ENCODE measurements at regions not wholly inside any gene's neighbourhood (a gene's known extent, or its start where the extent isn't known, plus 50 kb on each side); places are given as distances from the start of the nearest gene placed in this dataset.

- no peak for DNase-seq (ENCODE audit: low read depth in 2 of 2)
These were observed 158.5 kb upstream of the S100G start for GRCh38 chrX:16491461-16491860.

- no peak for DNase-seq (ENCODE audit: low read depth in 2 of 2)
These were observed 153.8 kb upstream of the S100G start for GRCh38 chrX:16496175-16496574.

- DNase-seq (ENCODE audit: low read depth in 2 of 2) = peak in 1 of 2 experiments; percentile 22
These were observed 137.9 kb upstream of the S100G start for GRCh38 chrX:16511796-16512776.

GRCh38 chrX:16516232-16516876 lies 133.6 kb upstream of the S100G start:
- peak; percentile 80 to 81 for DNase-seq (ENCODE audit: low read depth in 2 of 2)

- no peak for DNase-seq (ENCODE audit: low read depth in 2 of 2)
These were observed 132.8 kb upstream of the S100G start for GRCh38 chrX:16517039-16517605.

- no peak for DNase-seq (ENCODE audit: low read depth in 2 of 2)
These were observed 131.8 kb upstream of the S100G start for GRCh38 chrX:16518131-16518530.

GRCh38 chrX:16524316-16524715 lies 125.6 kb upstream of the S100G start:
- no peak for DNase-seq (ENCODE audit: low read depth in 2 of 2)

- no peak for DNase-seq (ENCODE audit: low read depth in 2 of 2)
These were observed 124.0 kb upstream of the S100G start for GRCh38 chrX:16526003-16526402.

- no peak for DNase-seq (ENCODE audit: low read depth in 2 of 2)
These were observed 121.3 kb upstream of the S100G start for GRCh38 chrX:16528620-16529019.
